GM12892 (cell line): ENCODE measurements at regions not wholly inside any gene's neighbourhood (a gene's known extent, or its start where the extent isn't known, plus 50 kb on each side); places are given as distances from the start of the nearest gene placed in this dataset.

ENCODE experiments used
- POLR2A ChIP-seq: IDR thresholded peaks from 2 replicates; pipeline ENCODE4 v1.6.1; 2011; ENCODE audit warnings: low read depth, low read length, control low read depth
- POLR2AphosphoS5 ChIP-seq: IDR thresholded peaks from 2 replicates; pipeline ENCODE4 v1.6.1; 2011; ENCODE audit warnings: low read depth, low read length, control low read depth
- TAF1 ChIP-seq: IDR thresholded peaks from 2 replicates; pipeline ENCODE4 v1.6.1; 2011; ENCODE audit warnings: low read depth, mild to moderate bottlenecking, control low read depth, low read length, borderline replicate concordance

GRCh38 chrX:925094-925493 lies 287.4 kb downstream of the CRLF2 start:
- no peak for TF ChIP-seq POLR2A
- no peak for TF ChIP-seq POLR2AphosphoS5
- TF ChIP-seq TAF1: no peak
